HAP-1 (cell line): ENCODE measurements at regions not wholly inside any gene's neighbourhood (a gene's known extent, or its start where the extent isn't known, plus 50 kb on each side); places are given as distances from the start of the nearest gene placed in this dataset.
"Not testable (repeated sequence)": the region's sequence is repeated elsewhere in the genome, so short reads cannot be mapped to it uniquely, and the experiment has no call there.

Source experiments
- DNase-seq, 2 experiments: peaks; one replicate each; pipeline ENCODE4 v3.0.0-alpha.2; 2016 to 2020; ENCODE audit warnings: low spot score in 2 of 2
- H3K27me3 ChIP-seq: fragments of 250-450 bp; sonication (Bioruptor Pico); 2 replicates; pipeline ENCODE4 v1.5.1; 2020; ENCODE audit warnings: low read depth, mild to moderate bottlenecking, moderate library complexity
- H3K36me3 ChIP-seq: fragments of 250-450 bp; sonication (Bioruptor Pico); replicated peaks from 2 replicates; pipeline ENCODE4 v1.5.1; 2020; ENCODE audit warnings: mild to moderate bottlenecking
- H3K4me1 ChIP-seq: fragments of 250-450 bp; sonication (Bioruptor Pico); 2 replicates; pipeline ENCODE4 v1.5.1; 2020; ENCODE audit warnings: mild to moderate bottlenecking
- H3K4me3 ChIP-seq: fragments of 250-450 bp; sonication (Bioruptor Pico); 2 replicates; pipeline ENCODE4 v1.5.1; 2020; ENCODE audit warnings: mild to moderate bottlenecking, moderate library complexity
- H3K9me3 ChIP-seq: fragments of 250-450 bp; sonication (Bioruptor Pico); 2 replicates; pipeline ENCODE4 v1.5.1; 2020; ENCODE audit warnings: mild to moderate bottlenecking, moderate library complexity
- in situ Hi-C: fragments of 300-500 bp; cut with MboI; formaldehyde crosslinking; loops from 3 replicates; pipeline ENCODE4 v1.14.3; 2020; ENCODE audit warnings: low sequenced_read_pairs, inconsistent platforms, mixed read lengths

DNA sequence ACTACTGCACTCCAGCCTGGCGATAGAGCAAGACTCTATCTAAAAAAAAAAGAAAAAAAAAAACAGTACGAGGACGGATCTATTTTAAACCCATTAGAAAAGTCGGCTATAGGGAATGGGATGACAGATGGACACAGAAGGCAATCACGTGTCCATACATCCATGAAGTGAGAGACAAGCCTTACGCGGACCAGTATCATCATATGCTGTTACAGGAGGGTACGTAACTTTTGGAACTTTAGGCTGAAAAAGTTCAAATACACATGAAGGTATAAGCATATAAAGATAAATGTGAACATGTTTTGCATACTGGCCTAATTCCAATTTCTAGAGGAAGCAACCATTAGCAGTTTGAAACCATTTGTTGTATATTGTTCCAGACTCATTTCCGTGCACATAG is 109.8 kb upstream of the EXOC2 start:
- peaks cover 32% of the 10 kb centered on the region for H3K27me3 ChIP-seq
- H3K4me3 ChIP-seq, result no peak overlapping the region
- in situ Hi-C loops, result no loop called here

GRCh38 chr6:802223-802622 is 109.3 kb upstream of the EXOC2 start:
- H3K9me3 ChIP-seq, H3K4me3 ChIP-seq, H3K36me3 ChIP-seq, in situ Hi-C loops, H3K4me1 ChIP-seq, DNase-seq: not testable (repeated sequence)
- peaks cover 33% of the 10 kb centered on the region for H3K27me3 ChIP-seq

More for the DNA sequence above, 109.8 kb upstream of the EXOC2 start:
- Histone ChIP-seq H3K9me3 (no peaks in the 10 kb centered on the region), H3K36me3 (no peaks in the 10 kb centered on the region), H3K4me1 (no peaks in the 10 kb centered on the region)
- DNase-seq, result no peak

DNA sequence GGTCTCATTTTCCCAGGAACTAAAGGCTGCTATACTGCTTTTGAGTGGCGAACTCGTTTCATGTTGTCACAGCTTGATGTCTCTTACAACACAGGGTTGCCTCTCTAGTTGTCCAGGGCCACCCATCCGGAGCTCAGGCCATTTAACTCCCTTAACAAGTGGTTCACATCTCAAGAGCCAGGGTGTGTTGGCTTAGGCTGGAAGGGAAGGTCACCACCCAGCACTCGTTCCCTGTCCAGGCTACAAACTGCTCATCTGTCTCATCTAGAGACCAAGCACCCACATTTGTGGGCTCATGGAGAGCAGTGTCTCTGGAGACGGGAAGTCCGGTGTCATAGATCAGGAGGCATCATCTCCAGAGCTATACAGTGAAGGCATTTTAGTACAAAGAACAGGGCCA is 106.8 kb upstream of the EXOC2 start:
- in situ Hi-C loops, result loop anchor here (10.0 to 25.0 kb wide), 2 partner anchors 205 to 588 kb away; partner anchors contain the start of gene FOXF2
- DNase-seq, result no peak
- Histone ChIP-seq H3K9me3 (no peaks in the 10 kb centered on the region), H3K4me3 (no peak overlapping the region), H3K36me3 (no peaks in the 10 kb centered on the region), H3K27me3 (peaks cover 57% of the 10 kb centered on the region), H3K4me1 (no peaks in the 10 kb centered on the region)

DNA sequence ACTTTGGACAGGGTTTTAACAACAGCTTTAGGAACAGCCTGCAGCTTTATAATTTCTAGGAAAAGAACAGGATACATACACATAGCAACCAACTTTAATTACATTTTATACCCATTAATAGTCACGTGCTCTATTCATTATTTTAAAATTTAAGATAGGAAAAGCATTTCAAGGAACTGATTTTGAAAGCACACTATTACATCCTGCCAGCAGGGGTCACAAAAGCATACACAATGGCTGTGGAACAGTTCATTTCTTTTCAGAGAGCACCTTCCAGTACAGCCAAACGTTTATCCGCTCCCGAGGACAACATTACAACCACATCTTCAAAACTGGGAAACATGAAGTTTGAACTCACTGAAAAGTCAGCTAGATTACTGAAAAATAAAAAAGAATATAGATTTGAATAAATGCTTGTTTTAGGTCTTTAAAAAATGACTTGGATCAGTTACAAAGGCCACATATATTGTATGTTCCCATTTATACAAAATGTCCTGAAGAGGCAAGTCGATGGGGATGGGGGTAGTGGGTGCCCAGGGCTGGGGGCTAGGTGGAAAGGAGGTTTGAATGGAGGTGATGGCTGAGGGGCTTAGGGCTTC is 104.6 kb upstream of the EXOC2 start:
- no peak overlapping the region for H3K4me3 ChIP-seq
- H3K4me1 ChIP-seq, result no peaks in the 10 kb centered on the region
- peak; percentile 40 to 64 for DNase-seq
- no peaks in the 10 kb centered on the region for H3K9me3 ChIP-seq
- peaks cover 74% of the 10 kb centered on the region for H3K27me3 ChIP-seq
- in situ Hi-C loops, result loop anchor here (10.0 to 25.0 kb wide), 2 partner anchors 203 to 590 kb away; partner anchors contain the start of gene FOXF2
- no peaks in the 10 kb centered on the region for H3K36me3 ChIP-seq

DNA sequence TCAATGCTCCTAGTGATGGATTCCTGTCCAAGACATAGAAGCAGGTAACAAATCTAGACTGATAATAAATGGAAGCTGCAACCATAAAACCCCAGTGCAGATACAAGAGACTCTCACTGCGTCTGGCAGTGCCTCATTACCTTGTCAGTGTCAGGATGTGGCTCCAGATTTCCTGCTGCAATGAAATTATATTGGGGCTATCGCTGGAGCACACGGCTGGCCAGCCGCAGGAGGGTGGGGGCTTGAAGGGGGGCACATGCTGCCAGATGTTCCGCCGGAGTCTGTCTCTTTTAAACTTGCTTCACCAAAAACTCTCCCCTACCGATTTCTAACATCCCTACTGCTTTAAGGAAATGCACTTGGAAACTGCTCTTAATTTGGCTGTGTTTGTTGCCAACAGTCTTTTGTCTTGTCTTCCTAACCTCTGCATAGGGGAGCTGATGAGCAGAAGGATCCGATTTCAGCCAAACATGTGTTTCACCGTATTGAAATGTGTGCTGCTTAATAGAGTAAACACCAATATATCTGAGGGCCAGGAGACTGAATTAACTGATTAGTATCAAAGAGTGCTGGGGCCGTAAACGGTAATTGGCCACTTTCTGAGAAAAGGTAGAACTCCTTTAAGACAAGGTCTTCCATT is 102.2 kb upstream of the EXOC2 start:
- H3K4me1 ChIP-seq, result no peaks in the 10 kb centered on the region
- H3K9me3 ChIP-seq, result no peaks in the 10 kb centered on the region
- peaks cover 70% of the 10 kb centered on the region for H3K27me3 ChIP-seq
- no peak overlapping the region for H3K4me3 ChIP-seq
- no peaks in the 10 kb centered on the region for H3K36me3 ChIP-seq
- in situ Hi-C loops, result loop anchor here (10.0 to 25.0 kb wide), 2 partner anchors 200 to 592 kb away; partner anchors contain the start of gene FOXF2
- no peak for DNase-seq

GRCh38 chr6:793261-793660 is 100.3 kb upstream of the EXOC2 start:
- Histone ChIP-seq H3K36me3 (no peaks in the 10 kb centered on the region), H3K4me1 (no peaks in the 10 kb centered on the region), H3K27me3 (peaks cover 51% of the 10 kb centered on the region), H3K9me3 (no peaks in the 10 kb centered on the region), H3K4me3 (no peak overlapping the region)
- DNase-seq, result no peak
- in situ Hi-C loops, result loop anchor here (10.0 to 25.0 kb wide), 2 partner anchors 198 to 594 kb away; partner anchors contain the start of gene FOXF2

GRCh38 chr6:792662-793061 is 99.7 kb upstream of the EXOC2 start:
- no peak overlapping the region for H3K4me3 ChIP-seq
- peaks cover 50% of the 10 kb centered on the region for H3K27me3 ChIP-seq
- no peaks in the 10 kb centered on the region for H3K36me3 ChIP-seq
- H3K4me1 ChIP-seq, result no peaks in the 10 kb centered on the region
- DNase-seq, result no peak
- in situ Hi-C loops, result loop anchor here (10.0 to 25.0 kb wide), 2 partner anchors 198 to 595 kb away; partner anchors contain the start of gene FOXF2
- H3K9me3 ChIP-seq, result no peaks in the 10 kb centered on the region

GRCh38 chr6:788058-788457 is 95.1 kb upstream of the EXOC2 start:
- H3K36me3 ChIP-seq, result no peaks in the 10 kb centered on the region
- H3K27me3 ChIP-seq, result peaks cover 8% of the 10 kb centered on the region
- in situ Hi-C loops, result loop anchor here (25.0 kb wide), 1 partner anchor 599 kb away; the partner anchor contains the start of gene FOXF2
- H3K9me3 ChIP-seq, result no peaks in the 10 kb centered on the region
- H3K4me1 ChIP-seq, result no peaks in the 10 kb centered on the region
- no peak for DNase-seq
- H3K4me3 ChIP-seq, result no peak overlapping the region

GRCh38 chr6:786946-787763 is 94.2 kb upstream of the EXOC2 start:
- in situ Hi-C loops, result loop anchor here (25.0 kb wide), 1 partner anchor 600 kb away; the partner anchor contains the start of gene FOXF2
- Histone ChIP-seq H3K4me3 (no peak overlapping the region), H3K36me3 (no peaks in the 10 kb centered on the region), H3K9me3 (no peaks in the 10 kb centered on the region), H3K27me3 (no peaks in the 10 kb centered on the region), H3K4me1 (no peaks in the 10 kb centered on the region)
- DNase-seq, result peak; percentile 35 to 63

DNA sequence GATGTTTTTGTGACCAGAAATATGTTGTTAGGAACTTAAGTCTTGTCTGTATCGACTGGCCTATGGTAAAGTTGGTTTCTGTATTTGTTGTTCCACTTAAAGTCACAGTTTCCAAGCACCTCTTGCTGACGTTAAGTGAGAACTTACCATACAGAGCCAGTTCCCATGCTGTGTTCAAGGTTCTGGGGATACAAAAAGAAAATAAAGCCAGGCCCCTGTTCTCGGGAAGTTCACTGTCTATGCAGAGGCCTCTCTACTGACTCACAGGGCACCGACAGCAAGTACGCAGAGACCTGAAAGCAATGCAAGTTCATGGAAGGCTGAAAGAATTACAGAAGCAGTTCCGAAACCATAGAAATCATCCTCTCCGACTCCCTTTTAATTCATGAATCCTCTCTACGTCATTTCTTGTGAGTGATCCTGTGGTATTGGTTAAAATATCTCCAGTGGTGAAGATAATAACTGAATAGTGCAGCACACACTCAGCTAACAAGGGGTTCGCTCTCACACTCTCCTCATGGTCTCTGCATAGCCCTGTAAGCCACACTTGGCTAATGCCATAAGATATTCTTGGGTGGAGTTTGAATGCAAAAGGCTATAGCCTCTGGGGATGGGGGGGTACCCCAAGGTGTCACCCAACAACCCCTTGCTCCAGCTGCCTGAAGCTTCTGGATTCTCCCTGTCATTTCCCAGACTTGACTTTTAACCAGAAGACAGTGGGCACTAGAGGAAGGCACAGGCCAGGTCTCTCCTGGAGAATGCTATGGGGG is 91.2 kb upstream of the EXOC2 start:
- Histone ChIP-seq H3K27me3 (no peaks in the 10 kb centered on the region), H3K36me3 (no peaks in the 10 kb centered on the region), H3K4me1 (no peaks in the 10 kb centered on the region), H3K9me3 (no peaks in the 10 kb centered on the region), H3K4me3 (no peak overlapping the region)
- in situ Hi-C loops, result loop anchor here (25.0 kb wide), 1 partner anchor 603 kb away; the partner anchor contains the start of gene FOXF2
- no peak for DNase-seq

DNA sequence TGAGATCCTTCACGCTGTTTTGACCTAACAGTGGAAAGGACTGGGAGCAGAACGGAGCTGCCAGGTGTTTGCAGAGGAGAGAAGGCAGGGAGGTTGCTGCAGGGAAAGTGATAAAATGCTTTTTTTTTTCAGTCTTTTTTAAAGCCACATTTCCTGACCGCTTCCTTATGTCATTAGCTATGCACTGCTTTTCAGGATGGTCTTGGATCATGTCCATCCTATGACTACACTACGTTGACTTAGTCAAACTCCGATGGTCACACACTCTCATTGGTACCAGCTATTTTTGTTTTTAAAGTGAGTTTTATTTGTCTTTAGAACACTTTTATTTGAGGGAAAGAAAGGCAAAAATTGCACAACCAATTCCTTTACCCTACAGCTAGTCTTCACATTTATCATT is 89.2 kb upstream of the EXOC2 start:
- in situ Hi-C loops, result loop anchor here (25.0 kb wide), 1 partner anchor 605 kb away; the partner anchor contains the start of gene FOXF2
- H3K36me3 ChIP-seq, result no peaks in the 10 kb centered on the region
- no peaks in the 10 kb centered on the region for H3K27me3 ChIP-seq
- no peaks in the 10 kb centered on the region for H3K9me3 ChIP-seq
- no peaks in the 10 kb centered on the region for H3K4me1 ChIP-seq
- no peak overlapping the region for H3K4me3 ChIP-seq
- DNase-seq, result no peak

- no peak for DNase-seq
- no peaks in the 10 kb centered on the region for H3K9me3 ChIP-seq
- H3K4me3 ChIP-seq, result no peak overlapping the region
- in situ Hi-C loops, result loop anchor here (25.0 kb wide), 1 partner anchor 606 kb away; the partner anchor contains the start of gene FOXF2
- H3K4me1 ChIP-seq, result no peaks in the 10 kb centered on the region
- no peaks in the 10 kb centered on the region for H3K27me3 ChIP-seq
- no peaks in the 10 kb centered on the region for H3K36me3 ChIP-seq
Measured at GRCh38 chr6:781350-781961, 88.5 kb upstream of the EXOC2 start.
